NOMO-1 (cell line): ENCODE measurements at regions not wholly inside any gene's neighbourhood (a gene's known extent, or its start where the extent isn't known, plus 50 kb on each side); places are given as distances from the start of the nearest gene placed in this dataset.
"Not testable (repeated sequence)": the region's sequence is repeated elsewhere in the genome, so short reads cannot be mapped to it uniquely, and the experiment has no call there.

ENCODE experiments used
- DNase-seq, 2 experiments: peaks; one replicate each; lab custom pipeline; 2025; ENCODE audit not compliant: unreplicated experiment in 2 of 2; lab: John Stamatoyannopoulos, UW

- no peak for DNase-seq
These were observed 97.8 kb upstream of the KLF6 start for GRCh38 chr10:3882855-3883254.

GRCh38 chr10:3881622-3882021 is 96.6 kb upstream of the KLF6 start:
- no peak for DNase-seq

- DNase-seq, result no peak
These were observed 94.1 kb upstream of the KLF6 start for GRCh38 chr10:3879073-3879472.

DNA sequence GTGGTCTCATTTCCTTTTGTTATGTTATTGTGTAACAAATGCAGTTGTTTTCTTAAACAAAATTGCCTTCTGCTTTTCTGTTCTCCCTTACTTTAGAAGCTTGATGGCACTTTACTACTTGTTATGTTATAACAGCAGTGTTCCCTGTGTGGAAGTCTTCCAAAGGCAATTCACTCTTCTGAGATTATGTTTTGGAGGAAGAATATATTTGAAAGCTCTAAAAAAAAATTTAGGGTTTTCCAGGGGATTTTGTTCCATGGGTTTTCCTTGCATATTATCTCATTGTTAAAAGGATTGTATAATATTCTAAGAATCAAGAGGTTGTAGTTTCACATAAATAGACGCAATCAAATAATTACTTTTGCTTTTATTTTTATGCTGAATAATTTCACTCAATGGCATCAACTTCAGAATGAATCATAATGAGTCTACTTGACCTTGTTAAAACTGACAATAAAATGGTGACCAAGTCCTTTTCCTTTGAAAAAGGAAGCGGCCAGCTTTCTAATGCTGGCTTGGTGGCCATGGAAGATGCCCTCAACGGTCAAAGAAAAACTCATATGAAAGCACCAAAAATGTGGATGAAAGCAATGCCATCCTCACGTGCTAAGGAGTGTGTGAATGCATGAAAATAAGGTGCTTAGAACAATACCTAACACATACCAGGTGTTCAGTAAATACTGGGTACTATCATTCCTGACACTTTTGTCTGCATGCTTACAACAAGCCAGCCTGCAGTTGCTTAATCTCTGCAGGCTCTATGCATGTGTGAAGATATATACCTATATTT is 92.4 kb upstream of the KLF6 start:
- peak; percentile 60 to 88 for DNase-seq

GRCh38 chr10:3876350-3876962 is 91.4 kb upstream of the KLF6 start:
- DNase-seq, result no peak

- DNase-seq, result no peak
These were observed 90.8 kb upstream of the KLF6 start for GRCh38 chr10:3875842-3876235.

- no peak for DNase-seq
These were observed 90.2 kb upstream of the KLF6 start for GRCh38 chr10:3874990-3875841.

- DNase-seq, result not testable (repeated sequence)
These were observed 89.6 kb upstream of the KLF6 start for GRCh38 chr10:3874610-3874989.

- DNase-seq, result peak in 1 of 2 experiments; percentile 96
These were observed 88.9 kb upstream of the KLF6 start for GRCh38 chr10:3873728-3874461.

GRCh38 chr10:3872712-3873329 is 87.8 kb upstream of the KLF6 start:
- no peak for DNase-seq

GRCh38 chr10:3871424-3871996 is 86.5 kb upstream of the KLF6 start:
- DNase-seq, result no peak

- DNase-seq, result no peak
These were observed 84.0 kb upstream of the KLF6 start for GRCh38 chr10:3869036-3869435.

DNA sequence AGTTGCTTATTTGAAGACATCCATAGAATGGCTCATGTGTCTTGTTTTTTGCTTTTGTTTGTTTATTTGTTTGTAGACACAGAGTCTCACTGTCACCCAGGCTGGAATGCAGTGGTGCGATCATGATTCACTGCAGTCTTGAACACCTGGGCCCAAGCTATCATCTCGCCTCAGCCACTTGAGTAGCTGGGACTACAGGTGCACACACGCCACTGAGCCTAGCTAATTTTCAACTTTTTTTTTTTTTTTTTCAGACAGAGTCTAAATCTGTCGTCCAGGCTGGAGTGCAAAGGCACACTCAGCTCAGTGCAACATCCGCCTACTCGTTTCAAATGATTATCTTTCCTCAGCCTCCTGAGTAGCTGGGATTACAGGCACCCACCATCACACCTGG is 83.3 kb upstream of the KLF6 start:
- DNase-seq, result no peak

DNA sequence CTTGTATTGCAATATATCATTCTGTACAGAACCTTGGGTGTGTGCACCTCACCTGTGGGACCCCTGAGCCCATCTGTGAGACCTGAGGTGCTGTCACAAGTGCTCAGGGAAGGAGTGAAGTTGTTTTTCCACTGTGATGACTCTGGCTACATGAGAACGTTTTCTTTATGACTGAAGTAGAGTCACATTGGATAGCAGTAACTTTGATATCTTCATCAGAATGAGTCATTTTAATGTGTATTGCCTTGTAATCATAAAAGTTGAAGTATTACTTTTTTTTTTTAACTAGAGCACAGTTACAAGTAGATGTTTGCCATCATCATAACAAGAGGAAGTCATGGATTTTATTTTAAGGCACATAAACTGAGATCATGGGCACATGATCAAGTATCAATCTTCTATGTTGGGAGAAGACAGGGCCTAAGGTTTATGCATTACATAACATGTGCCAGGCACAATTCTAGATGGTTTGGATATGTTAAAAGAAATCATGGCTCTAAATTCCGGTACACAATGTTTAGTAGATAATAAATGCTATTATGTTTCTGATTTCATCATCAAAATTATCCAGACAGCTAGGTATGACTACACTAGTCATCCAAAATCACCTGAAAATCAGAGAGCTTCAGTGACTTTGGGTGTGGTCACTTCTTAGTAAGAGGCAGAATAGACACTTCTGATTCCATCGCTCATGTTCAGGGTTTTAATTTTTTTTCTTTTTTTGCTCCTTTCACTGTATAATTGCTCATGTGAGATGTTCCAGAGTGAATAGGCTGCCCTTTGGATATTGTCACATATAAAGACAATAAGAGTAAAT is 82.7 kb upstream of the KLF6 start:
- no peak for DNase-seq

- DNase-seq, result no peak
These were observed 81.3 kb upstream of the KLF6 start for GRCh38 chr10:3866332-3866731.

DNA sequence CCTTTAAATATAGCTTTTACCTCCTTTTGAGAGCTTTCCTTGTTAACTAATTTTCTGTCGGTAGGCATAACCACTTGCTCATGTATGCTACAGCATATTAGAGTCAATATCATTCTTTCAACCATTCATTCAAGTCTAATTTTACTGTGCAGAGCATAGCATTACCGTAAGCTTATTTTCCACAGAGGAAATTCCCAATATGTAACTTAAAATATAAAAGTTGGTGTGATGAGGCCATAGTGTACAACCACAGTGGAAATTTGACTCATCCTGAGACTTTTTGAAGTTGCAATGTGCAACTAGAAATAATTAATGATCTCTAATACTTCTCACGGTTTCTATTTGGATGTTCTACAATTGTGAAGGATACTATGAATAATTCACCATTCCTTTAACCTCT is 80.6 kb upstream of the KLF6 start:
- no peak for DNase-seq

- no peak for DNase-seq
These were observed 76.8 kb upstream of the KLF6 start for GRCh38 chr10:3861795-3862194.

DNA sequence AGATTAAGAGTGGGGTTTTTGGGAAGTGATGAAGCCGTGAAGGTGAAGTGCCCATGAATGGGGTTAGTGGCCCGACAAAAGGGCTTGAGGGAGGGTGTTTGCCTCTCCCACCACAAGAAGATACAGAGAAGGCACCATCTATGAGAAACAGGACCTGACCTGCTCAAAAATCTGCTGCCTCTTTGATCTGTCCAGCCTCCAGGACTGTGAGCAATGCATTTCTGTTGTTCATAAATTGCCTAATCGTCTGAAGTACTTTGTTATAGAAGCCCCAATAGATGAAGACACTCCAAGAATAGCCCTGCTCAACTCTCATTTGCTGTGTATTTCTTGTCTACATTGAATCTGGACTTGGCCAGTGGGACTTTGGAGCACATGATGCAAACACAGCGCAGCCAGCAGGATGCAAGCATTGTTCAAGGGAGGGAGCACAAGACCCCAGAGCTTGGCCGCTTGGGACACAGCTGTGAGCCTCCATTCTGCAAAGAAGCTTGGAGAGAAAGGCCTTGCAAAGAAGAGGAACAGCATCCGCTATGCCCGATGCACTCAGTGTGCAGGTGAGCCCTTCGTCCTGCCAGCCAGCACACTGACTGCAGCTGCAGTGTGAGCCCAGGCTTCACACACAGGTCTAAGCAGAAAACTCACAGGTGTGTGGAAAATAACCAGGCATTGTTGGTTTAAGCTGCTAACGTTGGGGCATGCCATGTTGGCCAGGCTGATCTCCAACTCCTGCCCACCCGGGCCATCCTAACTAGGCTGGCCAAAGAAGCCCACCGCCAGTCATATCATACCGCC is 73.2 kb upstream of the KLF6 start:
- DNase-seq, result no peak

GRCh38 chr10:3857318-3857717 is 72.3 kb upstream of the KLF6 start:
- DNase-seq, result no peak
